Endodermal cell (in vitro differentiated cells): ENCODE measurements at regions not wholly inside any gene's neighbourhood (a gene's known extent, or its start where the extent isn't known, plus 50 kb on each side); places are given as distances from the start of the nearest gene placed in this dataset.
A peak's percentile ranks its signal among the peaks of the same experiment; 100 is the strongest.

Source experiments
- DNase-seq: peaks from one replicate; pipeline ENCODE4 v3.0.0-alpha.2; 2017
- H3K27ac ChIP-seq: 2 replicates; pipeline ENCODE4 v1.5.1; 2013; ENCODE audit warnings: mild to moderate bottlenecking, low read depth, low read length, moderate library complexity
- H3K27me3 ChIP-seq: 2 replicates; pipeline ENCODE4 v1.6.1; 2013; ENCODE audit warnings: mild to moderate bottlenecking, low read length, moderate library complexity; ENCODE audit not compliant: insufficient read depth, control insufficient read depth, poor library complexity, severe bottlenecking
- H3K36me3 ChIP-seq: 2 replicates; pipeline ENCODE4 v1.7.0; 2013; ENCODE audit warnings: mild to moderate bottlenecking, low read length, moderate library complexity; ENCODE audit not compliant: control insufficient read depth, insufficient read depth
- H3K4me1 ChIP-seq: one replicate; pipeline ENCODE4 v1.7.0; 2013; ENCODE audit warnings: low read length; ENCODE audit not compliant: control insufficient read depth, insufficient read depth
- H3K4me3 ChIP-seq: 2 replicates; pipeline ENCODE4 v1.5.1; 2013; ENCODE audit warnings: mild to moderate bottlenecking, low read length, moderate library complexity
- H3K9ac ChIP-seq: 2 replicates; pipeline ENCODE4 v1.6.1; 2013; ENCODE audit warnings: mild to moderate bottlenecking, low read length, moderate library complexity; ENCODE audit not compliant: poor library complexity, severe bottlenecking; ENCODE audit errors: extremely low read depth
- H3K9me3 ChIP-seq: 2 replicates; pipeline ENCODE4 v1.6.1; 2013; ENCODE audit warnings: mild to moderate bottlenecking, low read length, moderate library complexity; ENCODE audit not compliant: control insufficient read depth
- H3K27ac Mint-ChIP-seq: 2 replicates; pipeline ENCODE4 v1.8.0; 2020; ENCODE audit warnings: mixed read lengths
- H3K27me3 Mint-ChIP-seq: 2 replicates; pipeline ENCODE4 v1.8.0; 2021; ENCODE audit warnings: mild to moderate bottlenecking, mixed read lengths; ENCODE audit not compliant: insufficient read depth
- H3K36me3 Mint-ChIP-seq: 2 replicates; pipeline ENCODE4 v1.8.0; 2020; ENCODE audit warnings: low read depth, mixed read lengths
- H3K4me1 Mint-ChIP-seq: 2 replicates; pipeline ENCODE4 v1.8.0; 2020; ENCODE audit warnings: mixed read lengths
- H3K4me3 Mint-ChIP-seq: 2 replicates; pipeline ENCODE4 v1.8.0; 2020; ENCODE audit warnings: mild to moderate bottlenecking, moderate library complexity, mixed read lengths
- H3K9me3 Mint-ChIP-seq: 2 replicates; pipeline ENCODE4 v1.8.0; 2020; ENCODE audit warnings: mild to moderate bottlenecking, mixed read lengths
- WGBS, 2 experiments: methylation state at CpG; one replicate each; pipeline versions ENCODE4 v1.1.5 to v1.1.7; 2013; ENCODE audit warnings: missing lambda C conversion rate in 2 of 2, mixed read lengths in 1 of 2; ENCODE audit not compliant: insufficient coverage in 1 of 2, insufficient read length in 1 of 2; 5-methylcytosine and 5-hydroxymethylcytosine counted together
- TF ChIP-seq, protein P1 (sequence below): fragments of 200-600 bp; sonication (generic); conservative IDR thresholded peaks from 2 replicates; pipeline ENCODE4 v1.5.0; 2021; ENCODE audit warnings: antibody characterized with exemption, mild to moderate bottlenecking

GRCh38 chr6:3617681-3618311 is 133.7 kb downstream of the PXDC1 start:
- Histone ChIP-seq H3K36me3 (no peaks in the 10 kb centered on the region), H3K27ac (no peak overlapping the region), H3K4me3 (no peak overlapping the region), H3K4me1 (no peaks in the 10 kb centered on the region), H3K27me3 (no peaks in the 10 kb centered on the region), H3K9ac (no peak overlapping the region), H3K9me3 (no peaks in the 10 kb centered on the region)
- no peaks in the 10 kb centered on the region for H3K9me3 Mint-ChIP-seq
- peak; percentile 47 for DNase-seq
- WGBS, 2 experiments, result 92 to 98% methylated on average over 20 to 29 of the region's 29 CpGs
- peaks cover 7% of the 10 kb centered on the region for H3K27me3 Mint-ChIP-seq
- H3K4me3 Mint-ChIP-seq, result no peak overlapping the region
- TF ChIP-seq, protein P1, sequence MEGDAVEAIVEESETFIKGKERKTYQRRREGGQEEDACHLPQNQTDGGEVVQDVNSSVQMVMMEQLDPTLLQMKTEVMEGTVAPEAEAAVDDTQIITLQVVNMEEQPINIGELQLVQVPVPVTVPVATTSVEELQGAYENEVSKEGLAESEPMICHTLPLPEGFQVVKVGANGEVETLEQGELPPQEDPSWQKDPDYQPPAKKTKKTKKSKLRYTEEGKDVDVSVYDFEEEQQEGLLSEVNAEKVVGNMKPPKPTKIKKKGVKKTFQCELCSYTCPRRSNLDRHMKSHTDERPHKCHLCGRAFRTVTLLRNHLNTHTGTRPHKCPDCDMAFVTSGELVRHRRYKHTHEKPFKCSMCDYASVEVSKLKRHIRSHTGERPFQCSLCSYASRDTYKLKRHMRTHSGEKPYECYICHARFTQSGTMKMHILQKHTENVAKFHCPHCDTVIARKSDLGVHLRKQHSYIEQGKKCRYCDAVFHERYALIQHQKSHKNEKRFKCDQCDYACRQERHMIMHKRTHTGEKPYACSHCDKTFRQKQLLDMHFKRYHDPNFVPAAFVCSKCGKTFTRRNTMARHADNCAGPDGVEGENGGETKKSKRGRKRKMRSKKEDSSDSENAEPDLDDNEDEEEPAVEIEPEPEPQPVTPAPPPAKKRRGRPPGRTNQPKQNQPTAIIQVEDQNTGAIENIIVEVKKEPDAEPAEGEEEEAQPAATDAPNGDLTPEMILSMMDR, result no peak
- no peak overlapping the region for H3K27ac Mint-ChIP-seq
- no peaks in the 10 kb centered on the region for H3K4me1 Mint-ChIP-seq
- no peaks in the 10 kb centered on the region for H3K36me3 Mint-ChIP-seq

- Histone ChIP-seq H3K27ac (no peak overlapping the region), H3K4me3 (no peak overlapping the region), H3K9ac (no peak overlapping the region), H3K4me1 (no peaks in the 10 kb centered on the region), H3K9me3 (no peaks in the 10 kb centered on the region), H3K27me3 (no peaks in the 10 kb centered on the region), H3K36me3 (no peaks in the 10 kb centered on the region)
- Mint-ChIP-seq H3K4me3 (no peak overlapping the region), H3K27ac (no peak overlapping the region), H3K4me1 (no peaks in the 10 kb centered on the region), H3K9me3 (no peaks in the 10 kb centered on the region), H3K36me3 (no peaks in the 10 kb centered on the region), H3K27me3 (peaks cover 5% of the 10 kb centered on the region)
- 93% methylated on average over 6 of the region's 7 CpGs; no CpG with 5 or more reads in 1 of the 2 experiments for WGBS, 2 experiments
- TF ChIP-seq, protein P1, result no peak
- peak; percentile 41 for DNase-seq
Measured at GRCh38 chr6:3617192-3617631, 134.3 kb downstream of the PXDC1 start.

- Histone ChIP-seq H3K27ac (no peak overlapping the region), H3K9me3 (no peaks in the 10 kb centered on the region), H3K27me3 (no peaks in the 10 kb centered on the region), H3K4me1 (no peaks in the 10 kb centered on the region), H3K9ac (no peak overlapping the region), H3K4me3 (no peak overlapping the region), H3K36me3 (no peaks in the 10 kb centered on the region)
- WGBS, 2 experiments, result 93 to 96% methylated on average over 5 to 9 of the region's 9 CpGs
- H3K4me1 Mint-ChIP-seq, result no peaks in the 10 kb centered on the region
- H3K27ac Mint-ChIP-seq, result no peak overlapping the region
- TF ChIP-seq, protein P1, result no peak
- no peaks in the 10 kb centered on the region for H3K36me3 Mint-ChIP-seq
- H3K4me3 Mint-ChIP-seq, result no peak overlapping the region
- H3K9me3 Mint-ChIP-seq, result no peaks in the 10 kb centered on the region
- H3K27me3 Mint-ChIP-seq, result peaks cover 5% of the 10 kb centered on the region
- peak; percentile 40 for DNase-seq
Measured at GRCh38 chr6:3616565-3617176, 134.8 kb downstream of the PXDC1 start.
